Calu3 (cell line): ENCODE measurements at regions not wholly inside any gene's neighbourhood (a gene's known extent, or its start where the extent isn't known, plus 50 kb on each side); places are given as distances from the start of the nearest gene placed in this dataset.
"Not testable (repeated sequence)": the region's sequence is repeated elsewhere in the genome, so short reads cannot be mapped to it uniquely, and the experiment has no call there.

ENCODE experiments used
- BruUV-seq: library from RNA; stranded (reverse); fragments of 400-500 nt; replicated peaks from 2 replicates; lab custom pipeline; 2021; lab: Mats Ljungman, UMichigan
- CTCF ChIA-PET: fragments of 300-600 bp; sonication (Branson Sonifier 250); formaldehyde crosslinking; loops from one replicate; lab custom pipeline; 2022; ENCODE audit warnings: antibody characterized with exemption; lab: Charles Lee
- DNase-seq: peaks from one replicate; pipeline ENCODE4 v3.0.0; 2022
- H3K27ac Mint-ChIP-seq: one replicate; pipeline ENCODE4 v1.8.0; 2022; ENCODE audit warnings: mixed read lengths; ENCODE audit not compliant: unreplicated experiment
- H3K27me3 Mint-ChIP-seq: one replicate; pipeline ENCODE4 v1.8.0; 2022; ENCODE audit warnings: mixed read lengths; ENCODE audit not compliant: unreplicated experiment
- H3K36me3 Mint-ChIP-seq: one replicate; pipeline ENCODE4 v1.8.0; 2022; ENCODE audit warnings: mild to moderate bottlenecking, moderate library complexity, mixed read lengths; ENCODE audit not compliant: insufficient read depth, unreplicated experiment
- H3K4me1 Mint-ChIP-seq: one replicate; pipeline ENCODE4 v1.8.0; 2022; ENCODE audit warnings: mild to moderate bottlenecking, low read depth, mixed read lengths; ENCODE audit not compliant: unreplicated experiment
- H3K4me3 Mint-ChIP-seq: one replicate; pipeline ENCODE4 v1.8.0; 2022; ENCODE audit warnings: mild to moderate bottlenecking, low read depth, moderate library complexity, mixed read lengths; ENCODE audit not compliant: unreplicated experiment
- H3K9me3 Mint-ChIP-seq: one replicate; pipeline ENCODE4 v1.8.0; 2022; ENCODE audit warnings: low read depth, mixed read lengths; ENCODE audit not compliant: unreplicated experiment
- CTCF ChIP-seq: fragments of 200-600 bp; IDR thresholded peaks from one replicate; pipeline ENCODE4 v1.8.0; 2022; ENCODE audit warnings: antibody characterized with exemption; ENCODE audit not compliant: unreplicated experiment
- intact Hi-C: fragments of 100-400 bp; cut with micrococcal nuclease; formaldehyde crosslinking; loops from one replicate; pipeline ENCODE4 v1.10.0; 2022; ENCODE audit not compliant: unreplicated experiment

- TF ChIP-seq CTCF, result no peak
- CTCF ChIA-PET, result no interaction called here
- Mint-ChIP-seq H3K4me1 (no peaks in the 10 kb centered on the region), H3K36me3 (no peaks in the 10 kb centered on the region), H3K4me3 (no peak overlapping the region), H3K27me3 (no peaks in the 10 kb centered on the region), H3K9me3 (no peaks in the 10 kb centered on the region), H3K27ac (no peak overlapping the region)
- intact Hi-C loops, result no loop called here
- no TSS peak for BruUV-seq
- no peak for DNase-seq
These were observed 1784.6 kb downstream of the SLITRK5 start for GRCh38 chr13:89455741-89456140.

GRCh38 chr13:89457977-89458376, 1786.8 kb downstream of the SLITRK5 start:
- no peaks in the 10 kb centered on the region for H3K9me3 Mint-ChIP-seq
- BruUV-seq, result no TSS peak
- TF ChIP-seq CTCF, result no peak
- CTCF ChIA-PET, result no interaction called here
- no peaks in the 10 kb centered on the region for H3K36me3 Mint-ChIP-seq
- intact Hi-C loops, result no loop called here
- no peaks in the 10 kb centered on the region for H3K4me1 Mint-ChIP-seq
- DNase-seq, result no peak
- no peaks in the 10 kb centered on the region for H3K27me3 Mint-ChIP-seq
- H3K4me3 Mint-ChIP-seq, result no peak overlapping the region
- H3K27ac Mint-ChIP-seq, result no peak overlapping the region

GRCh38 chr13:89458456-89458855, 1787.3 kb downstream of the SLITRK5 start:
- intact Hi-C loops, result no loop called here
- BruUV-seq, result no TSS peak
- no peak overlapping the region for H3K4me3 Mint-ChIP-seq
- H3K36me3 Mint-ChIP-seq, result no peaks in the 10 kb centered on the region
- H3K27ac Mint-ChIP-seq, result no peak overlapping the region
- no peaks in the 10 kb centered on the region for H3K27me3 Mint-ChIP-seq
- TF ChIP-seq CTCF, result no peak
- DNase-seq, result no peak
- H3K4me1 Mint-ChIP-seq, result no peaks in the 10 kb centered on the region
- no peaks in the 10 kb centered on the region for H3K9me3 Mint-ChIP-seq
- CTCF ChIA-PET, result no interaction called here

- DNase-seq, H3K36me3 Mint-ChIP-seq, H3K27ac Mint-ChIP-seq, H3K27me3 Mint-ChIP-seq, CTCF ChIA-PET, H3K4me3 Mint-ChIP-seq, intact Hi-C loops, H3K9me3 Mint-ChIP-seq, H3K4me1 Mint-ChIP-seq, BruUV-seq: not testable (repeated sequence)
These were observed 1789.7 kb downstream of the SLITRK5 start for GRCh38 chr13:89460895-89461294.

GRCh38 chr13:89465366-89465765, 1794.2 kb downstream of the SLITRK5 start:
- no TSS peak for BruUV-seq
- CTCF ChIA-PET, result no interaction called here
- Mint-ChIP-seq H3K9me3 (no peaks in the 10 kb centered on the region), H3K27ac (no peak overlapping the region), H3K4me1 (no peaks in the 10 kb centered on the region), H3K4me3 (no peak overlapping the region), H3K27me3 (no peaks in the 10 kb centered on the region), H3K36me3 (no peaks in the 10 kb centered on the region)
- no peak for DNase-seq
- TF ChIP-seq CTCF, result no peak
- intact Hi-C loops, result no loop called here
